Thyroid gland (tissue), 4 donors: ENCODE measurements at regions not wholly inside any gene's neighbourhood (a gene's known extent, or its start where the extent isn't known, plus 50 kb on each side); places are given as distances from the start of the nearest gene placed in this dataset.

Experiments used
- POLR2A ChIP-seq, 2 donors: fragments of 450-650 bp; IDR thresholded peaks; one replicate each; pipeline ENCODE4 v1.6.1; 2017; ENCODE audit warnings: antibody characterized with exemption in 2 of 2, mild to moderate bottlenecking in 2 of 2, moderate library complexity in 1 of 2
- TF ChIP-seq, protein P1 (sequence below), 6 experiments: fragments of 200-600 bp in 3 of 6; fragments of 450-650 bp in 3 of 6; sonication (generic) in 3 of 6; IDR thresholded peaks; one replicate each; pipeline ENCODE4 v1.5.1; 2016 to 2019; ENCODE audit warnings: antibody characterized with exemption in 6 of 6, mild to moderate bottlenecking in 2 of 6, inconsistent platforms in 1 of 6, moderate library complexity in 1 of 6

DNA sequence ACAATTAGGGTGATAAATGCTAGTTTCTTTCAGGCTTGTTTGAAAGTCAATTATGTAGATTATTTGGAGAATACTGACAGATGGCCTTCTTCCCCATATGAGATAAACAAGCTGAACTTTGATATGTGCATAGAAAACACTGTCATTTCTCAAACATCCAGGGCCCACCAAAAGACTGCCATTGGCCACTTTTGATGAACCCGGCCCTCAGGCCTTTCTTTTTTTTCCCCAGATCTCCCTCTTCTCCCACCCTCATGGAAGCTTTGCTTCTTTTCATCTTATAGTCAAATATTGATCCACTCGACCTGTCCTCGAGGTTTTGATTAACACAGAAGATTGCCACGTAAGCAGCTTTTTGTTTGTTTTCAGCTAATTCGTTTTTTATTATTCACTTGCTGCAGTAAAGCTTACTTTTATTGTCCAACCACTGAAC is 377.4 kb downstream of the SMARCA1 start:
- TF ChIP-seq, protein P1, sequence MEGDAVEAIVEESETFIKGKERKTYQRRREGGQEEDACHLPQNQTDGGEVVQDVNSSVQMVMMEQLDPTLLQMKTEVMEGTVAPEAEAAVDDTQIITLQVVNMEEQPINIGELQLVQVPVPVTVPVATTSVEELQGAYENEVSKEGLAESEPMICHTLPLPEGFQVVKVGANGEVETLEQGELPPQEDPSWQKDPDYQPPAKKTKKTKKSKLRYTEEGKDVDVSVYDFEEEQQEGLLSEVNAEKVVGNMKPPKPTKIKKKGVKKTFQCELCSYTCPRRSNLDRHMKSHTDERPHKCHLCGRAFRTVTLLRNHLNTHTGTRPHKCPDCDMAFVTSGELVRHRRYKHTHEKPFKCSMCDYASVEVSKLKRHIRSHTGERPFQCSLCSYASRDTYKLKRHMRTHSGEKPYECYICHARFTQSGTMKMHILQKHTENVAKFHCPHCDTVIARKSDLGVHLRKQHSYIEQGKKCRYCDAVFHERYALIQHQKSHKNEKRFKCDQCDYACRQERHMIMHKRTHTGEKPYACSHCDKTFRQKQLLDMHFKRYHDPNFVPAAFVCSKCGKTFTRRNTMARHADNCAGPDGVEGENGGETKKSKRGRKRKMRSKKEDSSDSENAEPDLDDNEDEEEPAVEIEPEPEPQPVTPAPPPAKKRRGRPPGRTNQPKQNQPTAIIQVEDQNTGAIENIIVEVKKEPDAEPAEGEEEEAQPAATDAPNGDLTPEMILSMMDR (IDR thresholded peaks at IDR 0.05) = no peak
- no peak for TF ChIP-seq POLR2A (IDR thresholded peaks at IDR 0.05)
